CD4-positive, CD25-positive, alpha-beta regulatory T cell (primary cell): ENCODE measurements at regions not wholly inside any gene's neighbourhood (a gene's known extent, or its start where the extent isn't known, plus 50 kb on each side); places are given as distances from the start of the nearest gene placed in this dataset.

ENCODE experiments used
- ATAC-seq, 2 donors: fragments of 150-1000 bp; cut with Tn5 transposase; one replicate each; pipeline ENCODE4 v1.10.0; 2021; ENCODE audit warnings: low read depth in 2 of 2, moderate number of reproducible peaks in 2 of 2, moderate library complexity in 1 of 2
- DNase-seq, 3 donors: peaks; one replicate each; pipeline versions ENCODE4 v3.0.0 to v3.0.0-alpha.2; 2012 to 2022; ENCODE audit warnings: mixed read lengths in 1 of 3
- H3K27ac ChIP-seq: one replicate; pipeline ENCODE4 v1.7.0; 2013; ENCODE audit warnings: mild to moderate bottlenecking, low read length; ENCODE audit not compliant: insufficient read depth, poor library complexity, severe bottlenecking
- H3K27me3 ChIP-seq: one replicate; pipeline ENCODE4 v1.7.0; 2013; ENCODE audit warnings: low read length; ENCODE audit not compliant: control insufficient read depth, insufficient read depth
- H3K36me3 ChIP-seq: one replicate; pipeline ENCODE4 v1.7.0; 2013; ENCODE audit warnings: mild to moderate bottlenecking, low read length, moderate library complexity; ENCODE audit not compliant: control insufficient read depth, insufficient read depth
- H3K4me1 ChIP-seq: 2 replicates; pipeline ENCODE4 v1.7.0; 2013; ENCODE audit warnings: mild to moderate bottlenecking, low read length; ENCODE audit not compliant: insufficient read depth, control insufficient read depth, poor library complexity, severe bottlenecking
- H3K4me3 ChIP-seq: one replicate; pipeline ENCODE4 v1.7.0; 2013; ENCODE audit warnings: low read depth, mild to moderate bottlenecking, low read length, moderate library complexity
- H3K9me3 ChIP-seq, 2 experiments: 1 replicate in 1 of 2; 2 replicates in 1 of 2; pipeline ENCODE4 v1.7.0; 2013; ENCODE audit warnings: low read length in 2 of 2, mild to moderate bottlenecking in 1 of 2, moderate library complexity in 1 of 2; ENCODE audit not compliant: control insufficient read depth in 2 of 2
- H3K27ac Mint-ChIP-seq, 3 donors: one replicate each; pipeline ENCODE4 v1.8.0; 2020 to 2022; ENCODE audit warnings: mild to moderate bottlenecking in 3 of 3, mixed read lengths in 3 of 3, moderate library complexity in 2 of 3
- H3K27me3 Mint-ChIP-seq: one replicate; pipeline ENCODE4 v1.8.0; 2022; ENCODE audit warnings: mild to moderate bottlenecking, mixed read lengths
- H3K36me3 Mint-ChIP-seq: one replicate; pipeline ENCODE4 v1.8.0; 2020; ENCODE audit warnings: mixed read lengths
- H3K4me1 Mint-ChIP-seq, 4 donors: one replicate each; pipeline ENCODE4 v1.8.0; 2020 to 2022; ENCODE audit warnings: mixed read lengths in 4 of 4, mild to moderate bottlenecking in 1 of 4
- H3K4me3 Mint-ChIP-seq, 4 donors: one replicate each; pipeline ENCODE4 v1.8.0; 2020 to 2022; ENCODE audit warnings: mild to moderate bottlenecking in 4 of 4, mixed read lengths in 4 of 4, moderate library complexity in 3 of 4
- H3K9me3 Mint-ChIP-seq, 7 donors: one replicate each; pipeline ENCODE4 v1.8.0; 2020 to 2022; ENCODE audit warnings: mixed read lengths in 7 of 7, mild to moderate bottlenecking in 3 of 7, moderate library complexity in 2 of 7

GRCh38 chr11:119484741-119485605, 62.0 kb upstream of the THY1 start:
- no peak overlapping the region for H3K4me3 Mint-ChIP-seq
- no peaks in the 10 kb centered on the region for H3K4me1 Mint-ChIP-seq
- peaks cover 14% of the 10 kb centered on the region for H3K27me3 Mint-ChIP-seq
- DNase-seq (no peak), ATAC-seq (no peak)
- H3K9me3 Mint-ChIP-seq = peaks cover 0 to 2% (median 0%) of the 10 kb centered on the region in 7 donors
- no peaks in the 10 kb centered on the region for H3K36me3 Mint-ChIP-seq
- no peaks in the 10 kb centered on the region for H3K9me3 ChIP-seq
- no peaks in the 10 kb centered on the region for H3K27me3 ChIP-seq
- no peaks in the 10 kb centered on the region for H3K36me3 ChIP-seq
- peaks cover 3% of the 10 kb centered on the region for H3K4me1 ChIP-seq
- no peak overlapping the region for H3K4me3 ChIP-seq
- no peak overlapping the region for H3K27ac ChIP-seq
- H3K27ac Mint-ChIP-seq = no peak overlapping the region

GRCh38 chr11:119483881-119484371, 61.0 kb upstream of the THY1 start:
- Histone ChIP-seq H3K4me3 (no peak overlapping the region), H3K27me3 (no peaks in the 10 kb centered on the region), H3K27ac (no peak overlapping the region), H3K9me3 (no peaks in the 10 kb centered on the region), H3K4me1 (peaks cover 3% of the 10 kb centered on the region), H3K36me3 (no peaks in the 10 kb centered on the region)
- DNase-seq = no peak
- Mint-ChIP-seq H3K36me3 (no peaks in the 10 kb centered on the region), H3K27ac (peak overlapping the region in 1 of 3 donors; percentile 57), H3K4me3 (no peak overlapping the region), H3K9me3 (peaks cover 0 to 2% (median 0%) of the 10 kb centered on the region in 7 donors), H3K27me3 (peaks cover 14% of the 10 kb centered on the region), H3K4me1 (no peaks in the 10 kb centered on the region)
- ATAC-seq = no peak

- no peaks in the 10 kb centered on the region for H3K36me3 ChIP-seq
- H3K9me3 ChIP-seq = no peaks in the 10 kb centered on the region
- ATAC-seq = no peak
- Mint-ChIP-seq H3K4me3 (peak overlapping the region in 1 of 4 donors; percentile 38), H3K4me1 (no peaks in the 10 kb centered on the region), H3K27me3 (peaks cover 14% of the 10 kb centered on the region), H3K9me3 (peaks cover 0 to 2% (median 0%) of the 10 kb centered on the region in 7 donors), H3K36me3 (no peaks in the 10 kb centered on the region), H3K27ac (peak overlapping the region in 1 of 3 donors; percentile 57)
- peaks cover 3% of the 10 kb centered on the region for H3K4me1 ChIP-seq
- no peak overlapping the region for H3K27ac ChIP-seq
- H3K27me3 ChIP-seq = no peaks in the 10 kb centered on the region
- DNase-seq = no peak
- H3K4me3 ChIP-seq = no peak overlapping the region
These were observed 60.4 kb upstream of the THY1 start for GRCh38 chr11:119483341-119483880.

GRCh38 chr11:119482521-119483011, 59.6 kb upstream of the THY1 start:
- no peak overlapping the region for H3K27ac Mint-ChIP-seq
- H3K4me3 Mint-ChIP-seq = no peak overlapping the region
- peaks cover 3% of the 10 kb centered on the region for H3K4me1 ChIP-seq
- no peaks in the 10 kb centered on the region for H3K9me3 ChIP-seq
- no peak overlapping the region for H3K4me3 ChIP-seq
- H3K4me1 Mint-ChIP-seq = no peaks in the 10 kb centered on the region
- no peaks in the 10 kb centered on the region for H3K36me3 Mint-ChIP-seq
- H3K9me3 Mint-ChIP-seq = peaks cover 0 to 2% (median 0%) of the 10 kb centered on the region in 7 donors
- H3K27me3 Mint-ChIP-seq = peaks cover 14% of the 10 kb centered on the region
- H3K27ac ChIP-seq = no peak overlapping the region
- no peaks in the 10 kb centered on the region for H3K27me3 ChIP-seq
- H3K36me3 ChIP-seq = no peaks in the 10 kb centered on the region
- no peak for DNase-seq
- no peak for ATAC-seq

GRCh38 chr11:119481667-119482400, 58.9 kb upstream of the THY1 start:
- Mint-ChIP-seq H3K9me3 (peaks cover 0 to 2% (median 0%) of the 10 kb centered on the region in 7 donors), H3K36me3 (no peaks in the 10 kb centered on the region), H3K4me1 (no peaks in the 10 kb centered on the region), H3K4me3 (no peak overlapping the region), H3K27ac (no peak overlapping the region), H3K27me3 (peaks cover 14% of the 10 kb centered on the region)
- Histone ChIP-seq H3K9me3 (no peaks in the 10 kb centered on the region), H3K4me1 (peaks cover 3% of the 10 kb centered on the region), H3K27ac (no peak overlapping the region), H3K36me3 (no peaks in the 10 kb centered on the region), H3K4me3 (no peak overlapping the region), H3K27me3 (no peaks in the 10 kb centered on the region)
- no peak for DNase-seq
- no peak for ATAC-seq

- no peak overlapping the region for H3K27ac Mint-ChIP-seq
- no peaks in the 10 kb centered on the region for H3K36me3 ChIP-seq
- peak in 1 of 2 donors; percentile 40 for ATAC-seq
These were observed 58.2 kb upstream of the THY1 start for GRCh38 chr11:119481021-119481666.

GRCh38 chr11:119480380-119481020, 57.5 kb upstream of the THY1 start:
- H3K4me3 ChIP-seq = no peak overlapping the region
- Mint-ChIP-seq H3K4me1 (no peaks in the 10 kb centered on the region), H3K36me3 (no peaks in the 10 kb centered on the region), H3K27me3 (peaks cover 9% of the 10 kb centered on the region), H3K9me3 (peaks cover 0 to 2% (median 0%) of the 10 kb centered on the region in 7 donors), H3K27ac (no peak overlapping the region), H3K4me3 (no peak overlapping the region)
- DNase-seq (no peak), ATAC-seq (no peak)
- no peaks in the 10 kb centered on the region for H3K36me3 ChIP-seq
- no peak overlapping the region for H3K27ac ChIP-seq
- H3K4me1 ChIP-seq = peaks cover 3% of the 10 kb centered on the region
- H3K27me3 ChIP-seq = no peaks in the 10 kb centered on the region
- no peaks in the 10 kb centered on the region for H3K9me3 ChIP-seq

More at GRCh38 chr11:119481021-119481666, 58.2 kb upstream of the THY1 start:
- Mint-ChIP-seq H3K36me3 (no peaks in the 10 kb centered on the region), H3K4me3 (no peak overlapping the region), H3K9me3 (peaks cover 0 to 2% (median 0%) of the 10 kb centered on the region in 7 donors), H3K27me3 (peaks cover 11% of the 10 kb centered on the region), H3K4me1 (no peaks in the 10 kb centered on the region)
- no peak overlapping the region for H3K4me3 ChIP-seq
- H3K27ac ChIP-seq = no peak overlapping the region
- H3K27me3 ChIP-seq = no peaks in the 10 kb centered on the region
- DNase-seq = peak; percentile 19 to 38 (median 33)
- H3K9me3 ChIP-seq = no peaks in the 10 kb centered on the region
- peaks cover 3% of the 10 kb centered on the region for H3K4me1 ChIP-seq
